ENCODE measurements at regions not wholly inside any gene's neighbourhood (a gene's known extent, or its start where the extent isn't known, plus 50 kb on each side); places are given as distances from the start of the nearest gene placed in this dataset.

DNA sequence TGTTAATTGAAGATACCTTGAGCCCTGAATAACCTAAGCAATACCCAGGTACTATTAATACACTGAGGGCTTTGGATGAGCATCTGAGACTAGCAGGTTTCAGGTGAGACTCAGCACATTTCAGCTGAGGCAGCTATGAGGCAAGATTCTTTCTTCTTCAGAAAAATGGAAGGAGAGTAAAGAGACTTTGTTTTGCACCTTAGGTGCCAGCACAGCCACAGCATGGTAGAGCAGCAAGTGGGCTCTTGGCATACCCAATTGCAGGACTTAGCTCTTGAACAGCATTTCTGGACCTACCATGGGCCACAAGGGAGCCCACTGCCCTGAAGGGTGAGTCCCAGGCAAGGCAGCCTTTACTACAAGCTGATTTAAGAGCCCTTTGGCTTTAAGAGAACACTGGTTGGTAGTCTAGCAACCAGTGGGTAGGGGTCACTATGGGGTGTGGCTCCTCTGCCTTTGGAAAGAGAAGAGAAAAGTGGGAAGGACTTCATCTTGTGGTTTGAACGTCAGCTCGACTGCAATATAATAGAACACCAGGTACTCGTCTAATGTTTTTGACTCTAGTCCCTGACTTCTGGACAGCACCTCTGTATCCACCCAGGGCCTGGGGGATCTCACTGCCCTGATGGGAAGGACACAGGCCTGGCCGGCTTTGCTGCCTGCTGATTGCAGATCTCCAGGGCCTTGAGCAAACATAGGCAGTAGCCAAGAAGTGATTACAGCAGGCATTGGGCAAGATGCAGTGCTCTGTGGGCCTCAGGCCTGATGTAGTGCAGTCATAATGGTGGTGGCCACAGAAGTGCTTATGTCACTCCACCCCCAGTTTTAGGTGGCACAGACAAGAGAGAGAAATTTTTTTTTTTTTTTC lies 73.3 kb downstream of the GLYATL1 start:
- H3K4ac ChIP-seq (ENCODE audit: low read length) = no peak overlapping the region
- no peak overlapping the region for H2AFZ ChIP-seq (ENCODE audit: low read length)
- no peaks in the 10 kb centered on the region for H3K9me3 ChIP-seq (replicated peaks in 1 of 2; ENCODE audit: control insufficient read depth in 2 of 2, insufficient read depth in 1 of 2, low read depth in 1 of 2, low read length in 2 of 2)
- no peaks in the 10 kb centered on the region for H3K36me3 ChIP-seq (replicated peaks in 1 of 2; ENCODE audit: control insufficient read depth in 2 of 2, insufficient read depth in 2 of 2, low read length in 2 of 2)
- no peak overlapping the region for H3K18ac ChIP-seq (ENCODE audit: low read length)
- H2BK15ac ChIP-seq (ENCODE audit: low read length) = no peak overlapping the region
- no peak overlapping the region for H2AK5ac ChIP-seq (ENCODE audit: low read depth, low read length)
- no peak overlapping the region for H3K9ac ChIP-seq (ENCODE audit: low read depth, low read length, poor library complexity)
- peaks cover 0 to 10% of the 10 kb centered on the region in 2 donors for H3K4me1 ChIP-seq (ENCODE audit: control insufficient read depth in 2 of 2, insufficient read depth in 1 of 2, low read depth in 1 of 2, low read length in 2 of 2)
- no peak overlapping the region for H4K91ac ChIP-seq (ENCODE audit: low read depth, low read length, poor library complexity)
- WGBS, 2 donors (ENCODE audit: extremely low coverage in 2 of 2, insufficient read length in 2 of 2, insufficient replicate concordance in 1 of 2) = no CpG with 5 or more reads among the region's 4 CpGs
- H3K27ac ChIP-seq (replicated peaks; ENCODE audit: low read length) = no peak overlapping the region
- no peak for DNase-seq (ENCODE audit: low spot score)
- no peak overlapping the region for H2BK5ac ChIP-seq (ENCODE audit: low read length)
- H2BK120ac ChIP-seq (ENCODE audit: low read depth, low read length) = no peak overlapping the region
- H3K4me2 ChIP-seq (ENCODE audit: insufficient read depth, low read length, poor library complexity, severe bottlenecking) = no peak overlapping the region
- no peak overlapping the region for H3K23ac ChIP-seq (ENCODE audit: low read depth, low read length, poor library complexity)
- H3K27me3 ChIP-seq (ENCODE audit: control insufficient read depth in 3 of 3, insufficient read depth in 3 of 3, low read depth in 1 of 3, low read length in 3 of 3) = no peaks in the 10 kb centered on the region
- H3K14ac ChIP-seq (ENCODE audit: low read length) = no peak overlapping the region
- H4K8ac ChIP-seq (ENCODE audit: low read depth, low read length) = no peak overlapping the region
- H3K79me1 ChIP-seq (ENCODE audit: low read depth, low read length) = no peaks in the 10 kb centered on the region
- H3K4me3 ChIP-seq (ENCODE audit: low read length in 2 of 2) = no peak overlapping the region
- no peak overlapping the region for H2BK12ac ChIP-seq (ENCODE audit: low read length)

DNA sequence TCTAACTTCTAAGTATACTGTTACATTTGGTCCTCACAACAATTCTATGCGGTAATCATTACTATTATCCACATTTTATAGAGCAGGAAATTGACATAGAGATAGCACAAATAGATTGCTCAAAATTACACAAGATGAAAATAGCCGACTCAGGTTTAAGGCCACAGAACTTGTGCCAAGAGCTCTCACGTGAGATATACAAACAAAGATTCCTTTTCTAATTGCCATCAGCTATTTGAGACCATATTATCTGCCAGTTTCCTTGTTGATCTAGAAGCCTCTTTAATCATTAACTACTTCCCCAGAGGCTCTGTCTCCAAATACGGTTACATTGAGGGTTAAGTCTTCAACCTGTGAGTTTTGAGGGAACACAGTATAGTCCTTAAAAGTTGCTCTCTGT lies 61.0 kb upstream of the GLYATL1B start:
- Histone ChIP-seq H3K4ac (ENCODE audit: low read length) (no peak overlapping the region), H2BK5ac (ENCODE audit: low read length) (no peak overlapping the region), H3K4me1 (ENCODE audit: control insufficient read depth in 2 of 2, insufficient read depth in 1 of 2, low read depth in 1 of 2, low read length in 2 of 2) (no peaks in the 10 kb centered on the region), H3K4me3 (ENCODE audit: low read length in 2 of 2) (no peak overlapping the region), H2BK15ac (ENCODE audit: low read length) (no peak overlapping the region), H4K8ac (ENCODE audit: low read depth, low read length) (no peak overlapping the region), H2AFZ (ENCODE audit: low read length) (no peak overlapping the region), H3K23ac (ENCODE audit: low read depth, low read length, poor library complexity) (no peak overlapping the region), H3K27ac (replicated peaks; ENCODE audit: low read length) (no peak overlapping the region), H2BK12ac (ENCODE audit: low read length) (no peak overlapping the region), H3K14ac (ENCODE audit: low read length) (no peak overlapping the region), H3K36me3 (replicated peaks in 1 of 2; ENCODE audit: control insufficient read depth in 2 of 2, insufficient read depth in 2 of 2, low read length in 2 of 2) (no peaks in the 10 kb centered on the region), H3K9me3 (replicated peaks in 1 of 2; ENCODE audit: control insufficient read depth in 2 of 2, insufficient read depth in 1 of 2, low read depth in 1 of 2, low read length in 2 of 2) (no peaks in the 10 kb centered on the region), H3K27me3 (ENCODE audit: control insufficient read depth in 3 of 3, insufficient read depth in 3 of 3, low read depth in 1 of 3, low read length in 3 of 3) (no peaks in the 10 kb centered on the region), H4K91ac (ENCODE audit: low read depth, low read length, poor library complexity) (no peak overlapping the region), H3K18ac (ENCODE audit: low read length) (no peak overlapping the region), H3K79me1 (ENCODE audit: low read depth, low read length) (no peaks in the 10 kb centered on the region), H2AK5ac (ENCODE audit: low read depth, low read length) (no peak overlapping the region), H3K9ac (ENCODE audit: low read depth, low read length, poor library complexity) (no peak overlapping the region), H2BK120ac (ENCODE audit: low read depth, low read length) (no peak overlapping the region), H3K4me2 (ENCODE audit: insufficient read depth, low read length, poor library complexity, severe bottlenecking) (no peak overlapping the region)
- no peak for DNase-seq (ENCODE audit: low spot score)
- no CpG with 5 or more reads among the region's 4 CpGs for WGBS, 2 donors (ENCODE audit: extremely low coverage in 2 of 2, insufficient read length in 2 of 2, insufficient replicate concordance in 1 of 2)

DNA sequence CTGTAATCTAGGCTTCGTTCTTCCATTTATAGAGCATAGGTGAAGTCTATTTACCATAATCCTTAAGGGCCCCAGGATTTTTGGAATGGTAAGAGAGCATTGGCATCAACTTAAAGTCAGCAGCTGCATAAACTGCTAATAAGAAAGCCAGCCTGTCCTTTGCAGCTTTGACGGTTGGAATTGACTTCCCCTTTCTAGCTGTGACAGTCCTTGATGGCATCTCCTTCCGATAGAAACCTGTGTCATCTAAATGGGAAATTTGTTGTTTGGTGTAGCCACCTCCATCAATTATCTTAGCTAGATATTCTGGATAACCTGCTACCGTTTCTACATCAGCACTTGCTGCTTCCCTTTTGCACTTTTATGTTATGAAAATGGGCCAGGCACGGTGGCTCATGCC lies 58.0 kb upstream of the GLYATL1B start:
- no CpG with 5 or more reads among the region's 5 CpGs for WGBS, 2 donors (ENCODE audit: extremely low coverage in 2 of 2, insufficient read length in 2 of 2, insufficient replicate concordance in 1 of 2)
- H3K36me3 ChIP-seq (replicated peaks in 1 of 2; ENCODE audit: control insufficient read depth in 2 of 2, insufficient read depth in 2 of 2, low read length in 2 of 2) = no peaks in the 10 kb centered on the region
- H3K23ac ChIP-seq (ENCODE audit: low read depth, low read length, poor library complexity) = no peak overlapping the region
- no peaks in the 10 kb centered on the region for H3K9me3 ChIP-seq (replicated peaks in 1 of 2; ENCODE audit: control insufficient read depth in 2 of 2, insufficient read depth in 1 of 2, low read depth in 1 of 2, low read length in 2 of 2)
- no peak overlapping the region for H2AFZ ChIP-seq (ENCODE audit: low read length)
- H2BK120ac ChIP-seq (ENCODE audit: low read depth, low read length) = no peak overlapping the region
- DNase-seq (ENCODE audit: low spot score) = no peak
- H4K91ac ChIP-seq (ENCODE audit: low read depth, low read length, poor library complexity) = no peak overlapping the region
- H3K9ac ChIP-seq (ENCODE audit: low read depth, low read length, poor library complexity) = no peak overlapping the region
- no peak overlapping the region for H2AK5ac ChIP-seq (ENCODE audit: low read depth, low read length)
- no peak overlapping the region for H3K4me3 ChIP-seq (ENCODE audit: low read length in 2 of 2)
- no peak overlapping the region for H2BK15ac ChIP-seq (ENCODE audit: low read length)
- no peak overlapping the region for H2BK12ac ChIP-seq (ENCODE audit: low read length)
- no peak overlapping the region for H3K18ac ChIP-seq (ENCODE audit: low read length)
- no peak overlapping the region for H2BK5ac ChIP-seq (ENCODE audit: low read length)
- no peak overlapping the region for H4K8ac ChIP-seq (ENCODE audit: low read depth, low read length)
- H3K14ac ChIP-seq (ENCODE audit: low read length) = no peak overlapping the region
- no peaks in the 10 kb centered on the region for H3K4me1 ChIP-seq (ENCODE audit: control insufficient read depth in 2 of 2, insufficient read depth in 1 of 2, low read depth in 1 of 2, low read length in 2 of 2)
- H3K4ac ChIP-seq (ENCODE audit: low read length) = no peak overlapping the region
- H3K79me1 ChIP-seq (ENCODE audit: low read depth, low read length) = no peaks in the 10 kb centered on the region
- no peak overlapping the region for H3K27ac ChIP-seq (replicated peaks; ENCODE audit: low read length)
- H3K4me2 ChIP-seq (ENCODE audit: insufficient read depth, low read length, poor library complexity, severe bottlenecking) = no peak overlapping the region
- H3K27me3 ChIP-seq (ENCODE audit: control insufficient read depth in 3 of 3, insufficient read depth in 3 of 3, low read depth in 1 of 3, low read length in 3 of 3) = no peaks in the 10 kb centered on the region

DNA sequence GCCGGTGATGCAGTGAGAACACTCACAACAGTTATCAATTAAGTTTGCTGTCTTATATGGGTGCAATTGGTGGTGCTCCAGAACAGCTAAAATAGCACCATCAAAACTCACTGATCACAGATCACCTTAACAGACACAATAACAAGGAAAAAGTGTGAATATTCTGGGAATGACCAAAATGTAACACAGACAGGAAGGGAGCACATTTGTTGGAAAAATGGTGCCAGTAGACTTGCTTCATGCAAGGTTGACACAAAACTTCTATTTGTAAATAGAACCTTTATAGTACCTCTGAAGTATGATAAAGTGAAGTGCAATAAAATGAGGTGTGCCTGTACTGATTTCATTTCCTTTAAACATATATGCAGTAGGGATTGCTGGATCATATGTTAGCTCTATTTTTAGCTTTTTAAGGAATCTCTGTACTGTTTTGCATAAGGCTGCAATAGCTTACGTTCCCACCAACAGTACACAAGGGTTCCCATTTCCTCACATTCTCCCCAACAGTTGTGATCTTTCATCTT lies 56.7 kb upstream of the GLYATL1B start:
- Histone ChIP-seq H2AK5ac (ENCODE audit: low read depth, low read length) (no peak overlapping the region), H3K9me3 (replicated peaks in 1 of 2; ENCODE audit: control insufficient read depth in 2 of 2, insufficient read depth in 1 of 2, low read depth in 1 of 2, low read length in 2 of 2) (no peaks in the 10 kb centered on the region), H2AFZ (ENCODE audit: low read length) (no peak overlapping the region), H3K27ac (replicated peaks; ENCODE audit: low read length) (no peak overlapping the region), H2BK12ac (ENCODE audit: low read length) (no peak overlapping the region), H3K4ac (ENCODE audit: low read length) (no peak overlapping the region), H4K91ac (ENCODE audit: low read depth, low read length, poor library complexity) (no peak overlapping the region), H3K14ac (ENCODE audit: low read length) (no peak overlapping the region), H3K23ac (ENCODE audit: low read depth, low read length, poor library complexity) (no peak overlapping the region), H3K9ac (ENCODE audit: low read depth, low read length, poor library complexity) (no peak overlapping the region), H2BK120ac (ENCODE audit: low read depth, low read length) (no peak overlapping the region), H3K36me3 (replicated peaks in 1 of 2; ENCODE audit: control insufficient read depth in 2 of 2, insufficient read depth in 2 of 2, low read length in 2 of 2) (no peaks in the 10 kb centered on the region), H3K4me3 (ENCODE audit: low read length in 2 of 2) (no peak overlapping the region), H3K4me2 (ENCODE audit: insufficient read depth, low read length, poor library complexity, severe bottlenecking) (no peak overlapping the region), H3K4me1 (ENCODE audit: control insufficient read depth in 2 of 2, insufficient read depth in 1 of 2, low read depth in 1 of 2, low read length in 2 of 2) (no peaks in the 10 kb centered on the region), H2BK5ac (ENCODE audit: low read length) (no peak overlapping the region), H3K79me1 (ENCODE audit: low read depth, low read length) (no peaks in the 10 kb centered on the region), H2BK15ac (ENCODE audit: low read length) (no peak overlapping the region), H3K27me3 (ENCODE audit: control insufficient read depth in 3 of 3, insufficient read depth in 3 of 3, low read depth in 1 of 3, low read length in 3 of 3) (no peaks in the 10 kb centered on the region), H4K8ac (ENCODE audit: low read depth, low read length) (no peak overlapping the region), H3K18ac (ENCODE audit: low read length) (no peak overlapping the region)
- DNase-seq (ENCODE audit: low spot score) = no peak
- no CpG with 5 or more reads among the region's 2 CpGs for WGBS, 2 donors (ENCODE audit: extremely low coverage in 2 of 2, insufficient read length in 2 of 2, insufficient replicate concordance in 1 of 2)

All from neuronal stem cell (in vitro differentiated cells).